Neural cell (in vitro differentiated cells): ENCODE measurements at regions not wholly inside any gene's neighbourhood (a gene's known extent, or its start where the extent isn't known, plus 50 kb on each side); places are given as distances from the start of the nearest gene placed in this dataset.

ENCODE experiments used
- CTCF ChIP-seq: fragments of 450-650 bp; IDR thresholded peaks from 2 replicates; pipeline ENCODE4 v1.5.1; 2014; ENCODE audit warnings: antibody characterized with exemption, mild to moderate bottlenecking, moderate library complexity; ENCODE audit not compliant: poor library complexity, severe bottlenecking
- EP300 ChIP-seq: fragments of 450-650 bp; conservative IDR thresholded peaks from 2 replicates; pipeline ENCODE4 v1.6.1; 2014; ENCODE audit warnings: antibody characterized with exemption, mild to moderate bottlenecking, moderate library complexity; ENCODE audit not compliant: poor library complexity, severe bottlenecking
- MXI1 ChIP-seq: fragments of 450-650 bp; conservative IDR thresholded peaks from 2 replicates; pipeline ENCODE4 v1.6.1; 2014; ENCODE audit warnings: antibody characterized with exemption, mild to moderate bottlenecking; ENCODE audit not compliant: poor library complexity, severe bottlenecking
- POLR2AphosphoS5 ChIP-seq: IDR thresholded peaks from 2 replicates; pipeline ENCODE4 v1.6.1; 2012
- RAD21 ChIP-seq: fragments of 450-650 bp; conservative IDR thresholded peaks from 2 replicates; pipeline ENCODE4 v1.6.1; 2014; ENCODE audit warnings: antibody characterized with exemption, mild to moderate bottlenecking, moderate library complexity
- REST ChIP-seq: IDR thresholded peaks from 2 replicates; pipeline ENCODE4 v1.6.1; 2012; ENCODE audit warnings: borderline replicate concordance

GRCh38 chr13:85379991-85380390 is 419.2 kb downstream of the SLITRK6 start:
- TF ChIP-seq CTCF (no peak), EP300 (no peak), POLR2AphosphoS5 (no peak), REST (no peak), RAD21 (no peak), MXI1 (no peak)
